ENCODE measurements at regions not wholly inside any gene's neighbourhood (a gene's known extent, or its start where the extent isn't known, plus 50 kb on each side); places are given as distances from the start of the nearest gene placed in this dataset.

DNA sequence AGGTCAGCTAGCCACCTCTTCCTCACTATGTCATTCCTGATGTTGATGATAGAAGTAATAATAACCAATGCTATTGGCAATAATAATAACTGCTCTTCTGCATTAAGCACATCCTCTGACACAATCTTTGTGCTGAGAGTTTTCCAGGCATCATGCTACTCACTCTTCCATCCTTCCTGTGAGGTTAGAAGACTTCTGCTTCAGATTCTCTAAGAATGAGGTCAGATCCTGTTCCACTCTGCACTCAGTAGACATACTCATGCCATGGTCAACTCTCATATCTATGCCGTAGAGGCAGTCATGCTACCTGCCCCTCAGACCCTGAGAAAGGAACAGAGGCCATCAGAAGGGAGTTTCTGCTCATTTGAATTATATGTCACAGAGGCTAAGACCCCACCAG lies 98.1 kb upstream of the TOP1 start:
- H3K9ac ChIP-seq (ENCODE audit: low read depth, low read length, poor library complexity), result no peak overlapping the region
- H3K18ac ChIP-seq (ENCODE audit: low read length), result no peak overlapping the region

DNA sequence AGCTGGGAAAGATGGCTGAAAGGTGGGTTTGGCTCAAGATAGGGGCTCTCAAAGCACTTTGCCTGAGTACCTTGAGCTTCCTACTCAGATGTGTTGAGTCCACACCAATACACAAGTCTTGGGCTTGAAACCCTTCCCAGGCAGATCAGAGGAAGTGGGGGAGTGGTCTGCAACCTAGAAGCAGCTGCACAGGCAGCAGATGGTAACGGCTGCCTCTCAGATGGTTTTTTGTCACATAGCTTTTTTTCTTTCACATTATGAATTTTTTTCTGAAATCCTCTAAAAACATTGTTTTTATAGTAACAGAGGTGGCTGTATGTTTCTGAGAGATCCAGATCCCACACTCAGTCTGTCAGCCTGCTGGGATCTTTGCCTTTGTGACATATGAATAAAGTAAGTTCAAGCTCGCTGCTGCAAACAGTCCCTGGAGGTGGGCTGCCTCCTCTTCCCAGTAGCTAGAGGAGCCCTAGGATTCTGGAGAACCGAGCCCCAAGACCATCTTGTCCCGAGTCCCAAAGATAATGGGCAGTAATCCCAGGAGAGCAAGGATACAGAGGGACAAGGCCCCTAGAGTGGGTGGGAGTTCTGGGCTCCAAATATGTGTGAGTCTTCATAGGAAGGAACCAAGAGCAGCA lies 97.1 kb upstream of the TOP1 start:
- Histone ChIP-seq H3K79me1 (ENCODE audit: low read depth, low read length) (no peaks in the 10 kb centered on the region), H2AK5ac (ENCODE audit: low read depth, low read length) (no peak overlapping the region), H2AFZ (ENCODE audit: low read length) (no peak overlapping the region), H3K14ac (ENCODE audit: low read length) (no peak overlapping the region), H3K27me3 (ENCODE audit: control insufficient read depth in 3 of 3, insufficient read depth in 3 of 3, low read depth in 1 of 3, low read length in 3 of 3) (peaks cover 0 to 3% (median 0%) of the 10 kb centered on the region in 3 experiments), H3K23ac (ENCODE audit: low read depth, low read length, poor library complexity) (no peak overlapping the region), H3K4me3 (ENCODE audit: low read length in 2 of 2) (no peak overlapping the region), H3K36me3 (replicated peaks in 1 of 2; ENCODE audit: control insufficient read depth in 2 of 2, insufficient read depth in 2 of 2, low read length in 2 of 2) (no peaks in the 10 kb centered on the region), H3K18ac (ENCODE audit: low read length) (no peak overlapping the region), H2BK5ac (ENCODE audit: low read length) (no peak overlapping the region), H3K4me2 (ENCODE audit: insufficient read depth, low read length, poor library complexity, severe bottlenecking) (no peak overlapping the region), H3K27ac (replicated peaks; ENCODE audit: low read length) (no peak overlapping the region), H4K91ac (ENCODE audit: low read depth, low read length, poor library complexity) (no peak overlapping the region), H3K9me3 (replicated peaks in 1 of 2; ENCODE audit: control insufficient read depth in 2 of 2, insufficient read depth in 1 of 2, low read depth in 1 of 2, low read length in 2 of 2) (no peaks in the 10 kb centered on the region), H3K4ac (ENCODE audit: low read length) (no peak overlapping the region), H3K4me1 (ENCODE audit: control insufficient read depth in 2 of 2, insufficient read depth in 1 of 2, low read depth in 1 of 2, low read length in 2 of 2) (peaks cover 0 to 1% of the 10 kb centered on the region in 2 donors), H2BK120ac (ENCODE audit: low read depth, low read length) (no peak overlapping the region), H3K9ac (ENCODE audit: low read depth, low read length, poor library complexity) (no peak overlapping the region), H4K8ac (ENCODE audit: low read depth, low read length) (no peak overlapping the region), H2BK12ac (ENCODE audit: low read length) (no peak overlapping the region), H2BK15ac (ENCODE audit: low read length) (no peak overlapping the region)
- DNase-seq (ENCODE audit: low spot score), result no peak
- no CpG with 5 or more reads among the region's 4 CpGs for WGBS, 2 donors (ENCODE audit: extremely low coverage in 2 of 2, insufficient read length in 2 of 2, insufficient replicate concordance in 1 of 2)

More for the DNA sequence above, 98.1 kb upstream of the TOP1 start:
- no peak overlapping the region for H3K27ac ChIP-seq (replicated peaks; ENCODE audit: low read length)
- H4K91ac ChIP-seq (ENCODE audit: low read depth, low read length, poor library complexity), result no peak overlapping the region
- no peak overlapping the region for H4K8ac ChIP-seq (ENCODE audit: low read depth, low read length)
- no peak for DNase-seq (ENCODE audit: low spot score)
- no peaks in the 10 kb centered on the region for H3K79me1 ChIP-seq (ENCODE audit: low read depth, low read length)
- no peak overlapping the region for H2BK5ac ChIP-seq (ENCODE audit: low read length)
- no peak overlapping the region for H3K4me2 ChIP-seq (ENCODE audit: insufficient read depth, low read length, poor library complexity, severe bottlenecking)
- no peak overlapping the region for H2BK12ac ChIP-seq (ENCODE audit: low read length)
- H3K4me3 ChIP-seq (ENCODE audit: low read length in 2 of 2), result no peak overlapping the region
- H3K27me3 ChIP-seq (ENCODE audit: control insufficient read depth in 3 of 3, insufficient read depth in 3 of 3, low read depth in 1 of 3, low read length in 3 of 3), result peaks cover 0 to 3% (median 0%) of the 10 kb centered on the region in 3 experiments
- no peak overlapping the region for H3K23ac ChIP-seq (ENCODE audit: low read depth, low read length, poor library complexity)
- no CpG with 5 or more reads among the region's 1 CpG for WGBS, 2 donors (ENCODE audit: extremely low coverage in 2 of 2, insufficient read length in 2 of 2, insufficient replicate concordance in 1 of 2)
- H3K4ac ChIP-seq (ENCODE audit: low read length), result no peak overlapping the region
- no peak overlapping the region for H2BK15ac ChIP-seq (ENCODE audit: low read length)
- H2AK5ac ChIP-seq (ENCODE audit: low read depth, low read length), result no peak overlapping the region
- no peaks in the 10 kb centered on the region for H3K9me3 ChIP-seq (replicated peaks in 1 of 2; ENCODE audit: control insufficient read depth in 2 of 2, insufficient read depth in 1 of 2, low read depth in 1 of 2, low read length in 2 of 2)
- H2BK120ac ChIP-seq (ENCODE audit: low read depth, low read length), result no peak overlapping the region
- no peak overlapping the region for H2AFZ ChIP-seq (ENCODE audit: low read length)
- no peak overlapping the region for H3K14ac ChIP-seq (ENCODE audit: low read length)
- no peaks in the 10 kb centered on the region for H3K36me3 ChIP-seq (replicated peaks in 1 of 2; ENCODE audit: control insufficient read depth in 2 of 2, insufficient read depth in 2 of 2, low read length in 2 of 2)
- H3K4me1 ChIP-seq (ENCODE audit: control insufficient read depth in 2 of 2, insufficient read depth in 1 of 2, low read depth in 1 of 2, low read length in 2 of 2), result peaks cover 0 to 1% of the 10 kb centered on the region in 2 donors

DNA sequence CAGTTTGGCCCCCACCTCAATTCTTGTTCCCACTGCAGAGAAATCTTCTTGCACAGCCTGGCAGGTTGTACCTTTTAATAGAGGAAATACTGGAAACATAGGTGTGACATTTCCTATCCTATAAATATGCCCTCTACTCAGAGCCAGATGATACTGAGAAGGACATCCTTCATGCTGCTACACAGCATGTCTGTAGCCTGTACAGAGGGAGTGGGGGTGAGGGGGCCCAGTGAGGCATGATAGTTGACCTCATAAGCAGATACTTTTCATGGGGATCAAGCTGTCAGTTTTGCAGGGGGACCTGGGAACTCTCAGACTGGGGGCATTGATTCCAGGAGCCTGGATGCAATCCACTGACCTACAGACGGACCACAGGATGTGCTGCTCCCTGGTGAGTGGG lies 96.2 kb upstream of the TOP1 start:
- Histone ChIP-seq H3K4me3 (ENCODE audit: low read length in 2 of 2) (no peak overlapping the region), H3K4ac (ENCODE audit: low read length) (no peak overlapping the region), H3K27ac (replicated peaks; ENCODE audit: low read length) (no peak overlapping the region), H3K27me3 (ENCODE audit: control insufficient read depth in 3 of 3, insufficient read depth in 3 of 3, low read depth in 1 of 3, low read length in 3 of 3) (peaks cover 0 to 3% (median 0%) of the 10 kb centered on the region in 3 experiments), H4K8ac (ENCODE audit: low read depth, low read length) (no peak overlapping the region), H3K23ac (ENCODE audit: low read depth, low read length, poor library complexity) (no peak overlapping the region), H3K9ac (ENCODE audit: low read depth, low read length, poor library complexity) (no peak overlapping the region), H4K91ac (ENCODE audit: low read depth, low read length, poor library complexity) (no peak overlapping the region), H3K4me2 (ENCODE audit: insufficient read depth, low read length, poor library complexity, severe bottlenecking) (no peak overlapping the region), H2AFZ (ENCODE audit: low read length) (no peak overlapping the region), H3K14ac (ENCODE audit: low read length) (no peak overlapping the region), H3K4me1 (ENCODE audit: control insufficient read depth in 2 of 2, insufficient read depth in 1 of 2, low read depth in 1 of 2, low read length in 2 of 2) (peaks cover 0 to 1% of the 10 kb centered on the region in 2 donors), H3K9me3 (replicated peaks in 1 of 2; ENCODE audit: control insufficient read depth in 2 of 2, insufficient read depth in 1 of 2, low read depth in 1 of 2, low read length in 2 of 2) (no peaks in the 10 kb centered on the region), H2BK120ac (ENCODE audit: low read depth, low read length) (no peak overlapping the region), H2BK15ac (ENCODE audit: low read length) (no peak overlapping the region), H3K79me1 (ENCODE audit: low read depth, low read length) (no peaks in the 10 kb centered on the region), H3K18ac (ENCODE audit: low read length) (no peak overlapping the region), H2BK5ac (ENCODE audit: low read length) (no peak overlapping the region), H2BK12ac (ENCODE audit: low read length) (no peak overlapping the region), H3K36me3 (replicated peaks in 1 of 2; ENCODE audit: control insufficient read depth in 2 of 2, insufficient read depth in 2 of 2, low read length in 2 of 2) (no peaks in the 10 kb centered on the region), H2AK5ac (ENCODE audit: low read depth, low read length) (no peak overlapping the region)
- DNase-seq (ENCODE audit: low spot score), result no peak
- no CpG with 5 or more reads among the region's 1 CpG for WGBS, 2 donors (ENCODE audit: extremely low coverage in 2 of 2, insufficient read length in 2 of 2, insufficient replicate concordance in 1 of 2)

DNA sequence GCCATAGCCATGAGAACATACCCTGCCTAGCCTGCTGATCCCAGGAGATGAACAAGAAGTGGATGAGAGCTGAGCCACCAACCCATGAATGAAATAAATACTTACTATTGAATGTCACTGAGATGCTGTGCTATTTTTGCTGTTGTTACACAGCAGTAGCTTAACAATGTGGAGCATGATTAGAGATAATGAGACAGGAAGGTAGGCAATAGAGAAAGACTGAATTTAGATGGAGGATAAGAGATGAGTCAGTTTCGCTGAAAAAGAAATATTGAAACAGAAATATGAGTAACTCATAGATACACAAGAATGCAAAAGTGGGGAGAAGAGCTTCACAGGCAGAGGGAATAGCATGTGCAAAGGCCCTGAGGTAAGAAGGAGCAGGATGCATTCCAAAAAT lies 94.9 kb upstream of the TOP1 start:
- no peaks in the 10 kb centered on the region for H3K4me1 ChIP-seq (ENCODE audit: control insufficient read depth in 2 of 2, insufficient read depth in 1 of 2, low read depth in 1 of 2, low read length in 2 of 2)
- no peak overlapping the region for H2BK5ac ChIP-seq (ENCODE audit: low read length)
- peaks cover 0 to 5% (median 0%) of the 10 kb centered on the region in 3 experiments for H3K27me3 ChIP-seq (ENCODE audit: control insufficient read depth in 3 of 3, insufficient read depth in 3 of 3, low read depth in 1 of 3, low read length in 3 of 3)
- H4K8ac ChIP-seq (ENCODE audit: low read depth, low read length), result no peak overlapping the region
- no peaks in the 10 kb centered on the region for H3K36me3 ChIP-seq (replicated peaks in 1 of 2; ENCODE audit: control insufficient read depth in 2 of 2, insufficient read depth in 2 of 2, low read length in 2 of 2)
- no peak overlapping the region for H2BK15ac ChIP-seq (ENCODE audit: low read length)
- no peak overlapping the region for H3K14ac ChIP-seq (ENCODE audit: low read length)
- no peak overlapping the region for H3K4me3 ChIP-seq (ENCODE audit: low read length in 2 of 2)
- H3K9ac ChIP-seq (ENCODE audit: low read depth, low read length, poor library complexity), result no peak overlapping the region
- no peak overlapping the region for H2BK12ac ChIP-seq (ENCODE audit: low read length)
- H3K18ac ChIP-seq (ENCODE audit: low read length), result no peak overlapping the region
- no peak overlapping the region for H2BK120ac ChIP-seq (ENCODE audit: low read depth, low read length)
- H3K23ac ChIP-seq (ENCODE audit: low read depth, low read length, poor library complexity), result no peak overlapping the region
- no peak overlapping the region for H3K4ac ChIP-seq (ENCODE audit: low read length)
- no peaks in the 10 kb centered on the region for H3K79me1 ChIP-seq (ENCODE audit: low read depth, low read length)
- no peak overlapping the region for H3K4me2 ChIP-seq (ENCODE audit: insufficient read depth, low read length, poor library complexity, severe bottlenecking)
- no peak overlapping the region for H2AFZ ChIP-seq (ENCODE audit: low read length)
- no peak overlapping the region for H3K27ac ChIP-seq (replicated peaks; ENCODE audit: low read length)
- H3K9me3 ChIP-seq (replicated peaks in 1 of 2; ENCODE audit: control insufficient read depth in 2 of 2, insufficient read depth in 1 of 2, low read depth in 1 of 2, low read length in 2 of 2), result no peaks in the 10 kb centered on the region
- no peak overlapping the region for H4K91ac ChIP-seq (ENCODE audit: low read depth, low read length, poor library complexity)
- no peak overlapping the region for H2AK5ac ChIP-seq (ENCODE audit: low read depth, low read length)
- WGBS, 2 donors (ENCODE audit: extremely low coverage in 2 of 2, insufficient read length in 2 of 2, insufficient replicate concordance in 1 of 2), result no CpG with 5 or more reads among the region's 1 CpG
- DNase-seq (ENCODE audit: low spot score), result no peak

Measured in neuronal stem cell (in vitro differentiated cells).